Pancreas (tissue), 10 donors: ENCODE measurements at regions not wholly inside any gene's neighbourhood (a gene's known extent, or its start where the extent isn't known, plus 50 kb on each side); places are given as distances from the start of the nearest gene placed in this dataset.
A peak's percentile ranks its signal among the peaks of the same experiment; 100 is the strongest.

Experiments
- ATAC-seq, 4 donors: fragments of 200-7000 bp; cut with Tn5 transposase; one replicate each; pipeline versions ENCODE4 v1.8.0 to v1.9.1; 2020; ENCODE audit warnings: mild to moderate bottlenecking in 4 of 4, moderate library complexity in 4 of 4
- DNase-seq, 6 donors: peaks; one replicate each; pipeline ENCODE4 v3.0.0-alpha.2; 2020
- FAIRE-seq: peaks from 2 replicates; lab custom pipeline; 2012; peaks lifted over from hg19 to GRCh38; lab: Jason Lieb, UNC
- H3K27ac ChIP-seq, 4 donors: fragments of 200-600 bp; sonication (generic); 1 replicate in 3 of 4; 2 replicates in 1 of 4; pipeline versions ENCODE4 v1.5.0 to v1.8.0; 2020
- H3K27me3 ChIP-seq, 4 donors: fragments of 200-600 bp; one replicate each; pipeline ENCODE4 v1.8.0; 2021
- H3K36me3 ChIP-seq, 3 donors: fragments of 200-600 bp; sonication (generic) in 1 of 3; one replicate each; pipeline versions ENCODE4 v1.5.0 to v1.8.0; 2020 to 2021
- H3K4me1 ChIP-seq, 3 donors: fragments of 200-600 bp; one replicate each; pipeline ENCODE4 v1.8.0; 2021
- H3K4me3 ChIP-seq, 4 donors: fragments of 200-600 bp; sonication (generic) in 2 of 4; one replicate each; pipeline versions ENCODE4 v1.5.0 to v1.8.0; 2020 to 2021
- H3K9me3 ChIP-seq, 4 donors: fragments of 200-600 bp; one replicate each; pipeline ENCODE4 v1.8.0; 2021
- WGBS, 2 donors: extraction: QIAGEN DNeasy Blood & Tissue Kit; methylation state at CpG; one replicate each; pipeline ENCODE4 v1.1.7; 2013; 5-methylcytosine and 5-hydroxymethylcytosine counted together
- intact Hi-C, 3 donors: fragments of 100-400 bp; cut with DNase I; formaldehyde crosslinking; loops; one replicate each; pipeline versions ENCODE4 v1.11.1 to v1.14.2; 2022
- TF ChIP-seq, protein P1 (sequence below), 4 donors: fragments of 200-600 bp; sonication (generic) in 3 of 4; IDR thresholded peaks; one replicate each; pipeline versions ENCODE4 v1.5.0 to v1.8.0; 2021; ENCODE audit warnings: antibody characterized with exemption in 4 of 4
- donor health status: healthy with polysubstance abuse.
- donor health status: DM: no; HTN: no; CAD: no; lungs with moderate emphysema.
- donor health status: DM: no; HTN: no; CAD: no.
- donor health status: control.
- donor health status: control.
- donor health status: Bipolar disorder and iron deficiency.
- donor health status: DM: yes; HTN: yes; CAD: no.
- donor health status: DM: no; HTN: no; CAD: no.
- donor health status: DM: no; HTN: no; CAD: no.
- donor health status: DM: yes; HTN: yes; CAD: no.

DNA sequence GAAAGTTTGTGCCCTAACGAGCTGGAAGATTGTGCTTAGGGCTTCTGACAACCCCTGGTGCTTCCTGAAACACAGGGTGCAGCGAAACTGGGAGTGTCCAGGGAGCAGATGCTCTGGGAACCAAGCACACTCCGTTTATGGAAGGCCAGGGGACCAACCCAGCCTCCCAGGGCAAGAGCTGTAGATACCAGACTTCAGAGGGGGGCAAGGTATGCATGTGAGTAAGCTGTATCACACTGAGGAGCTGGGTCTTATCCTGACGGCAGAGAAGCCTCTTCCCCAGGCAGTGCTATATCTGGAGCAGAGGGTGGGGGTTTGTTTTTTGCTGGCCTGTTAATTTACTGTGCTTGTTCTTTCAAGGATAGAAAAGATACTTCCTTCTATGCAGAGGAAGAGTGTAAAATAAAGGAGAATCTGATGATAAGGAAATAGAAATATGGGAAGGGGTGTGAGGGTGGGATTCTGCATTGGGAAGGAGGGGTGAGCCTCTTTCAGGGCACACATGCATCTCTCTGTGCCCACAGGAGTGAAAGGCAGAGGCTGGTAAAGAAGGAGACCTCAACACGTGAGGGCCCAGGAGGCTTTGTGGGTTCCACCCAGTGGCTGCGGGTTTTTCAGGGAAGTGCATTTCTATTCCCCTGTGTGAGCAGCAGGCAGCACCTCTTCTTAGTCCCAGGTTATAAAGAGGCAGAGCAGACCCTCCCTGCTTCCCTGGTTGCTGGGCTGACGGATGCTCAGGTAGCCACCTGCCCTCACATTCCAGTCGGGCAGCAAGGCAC lies 314.1 kb downstream of the TCERG1L start:
- DNase-seq (peak in 1 of 6 donors; percentile 3), ATAC-seq (no peak), FAIRE-seq (no peak)
- H3K4me1 ChIP-seq, result no peaks in the 10 kb centered on the region
- H3K9me3 ChIP-seq, result no peaks in the 10 kb centered on the region
- no peaks in the 10 kb centered on the region for H3K36me3 ChIP-seq
- H3K4me3 ChIP-seq, result no peak overlapping the region
- TF ChIP-seq, protein P1, sequence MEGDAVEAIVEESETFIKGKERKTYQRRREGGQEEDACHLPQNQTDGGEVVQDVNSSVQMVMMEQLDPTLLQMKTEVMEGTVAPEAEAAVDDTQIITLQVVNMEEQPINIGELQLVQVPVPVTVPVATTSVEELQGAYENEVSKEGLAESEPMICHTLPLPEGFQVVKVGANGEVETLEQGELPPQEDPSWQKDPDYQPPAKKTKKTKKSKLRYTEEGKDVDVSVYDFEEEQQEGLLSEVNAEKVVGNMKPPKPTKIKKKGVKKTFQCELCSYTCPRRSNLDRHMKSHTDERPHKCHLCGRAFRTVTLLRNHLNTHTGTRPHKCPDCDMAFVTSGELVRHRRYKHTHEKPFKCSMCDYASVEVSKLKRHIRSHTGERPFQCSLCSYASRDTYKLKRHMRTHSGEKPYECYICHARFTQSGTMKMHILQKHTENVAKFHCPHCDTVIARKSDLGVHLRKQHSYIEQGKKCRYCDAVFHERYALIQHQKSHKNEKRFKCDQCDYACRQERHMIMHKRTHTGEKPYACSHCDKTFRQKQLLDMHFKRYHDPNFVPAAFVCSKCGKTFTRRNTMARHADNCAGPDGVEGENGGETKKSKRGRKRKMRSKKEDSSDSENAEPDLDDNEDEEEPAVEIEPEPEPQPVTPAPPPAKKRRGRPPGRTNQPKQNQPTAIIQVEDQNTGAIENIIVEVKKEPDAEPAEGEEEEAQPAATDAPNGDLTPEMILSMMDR (IDR thresholded peaks at IDR 0.05), result no peak
- H3K27ac ChIP-seq, result no peak overlapping the region
- intact Hi-C loops, result no loop called here
- WGBS, 2 donors, result 42 to 58% methylated on average over 8 of the region's 8 CpGs
- no peaks in the 10 kb centered on the region for H3K27me3 ChIP-seq

DNA sequence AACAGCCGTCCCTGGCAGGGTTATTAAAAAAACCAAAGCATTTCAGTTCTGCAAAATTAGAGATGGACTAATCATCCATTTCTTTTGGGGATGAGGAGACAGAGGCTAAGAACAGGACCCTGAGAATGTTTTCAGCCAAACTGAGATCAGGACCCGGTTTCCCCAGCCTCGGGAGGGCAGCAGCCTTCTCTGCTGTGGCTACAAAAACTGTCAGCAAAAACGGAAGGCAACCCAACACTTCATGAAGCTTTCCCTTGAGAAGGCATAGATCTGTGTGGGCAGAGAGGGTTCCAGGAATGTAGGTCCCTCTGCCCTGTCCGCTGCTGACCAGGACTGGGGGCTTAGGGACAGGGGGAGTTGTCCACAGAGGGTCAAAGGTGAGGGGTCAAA lies 313.5 kb downstream of the TCERG1L start:
- H3K4me1 ChIP-seq, result no peaks in the 10 kb centered on the region
- intact Hi-C loops, result no loop called here
- no peak for FAIRE-seq

DNA sequence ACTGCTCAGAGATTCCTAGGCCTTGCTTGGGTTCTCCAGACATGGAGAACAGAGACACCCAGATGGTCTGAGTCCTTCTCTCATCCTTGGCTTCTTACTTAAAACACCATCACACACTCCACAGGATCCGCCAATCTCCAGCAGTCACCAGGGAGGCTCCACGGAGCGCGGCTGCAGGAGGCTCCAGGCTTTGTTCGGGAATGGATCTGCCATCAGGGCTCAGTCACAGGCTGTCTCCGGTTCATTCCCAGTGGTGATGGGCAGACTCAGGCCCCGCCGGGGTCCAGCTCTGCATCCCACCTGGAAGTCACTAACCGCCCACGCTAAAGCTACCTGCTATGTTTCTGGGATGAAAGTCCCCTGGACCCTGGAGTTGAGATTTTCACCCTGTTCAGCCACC lies 312.9 kb downstream of the TCERG1L start:
- H3K4me1 ChIP-seq, result no peaks in the 10 kb centered on the region
- FAIRE-seq, result no peak
- H3K9me3 ChIP-seq, result no peaks in the 10 kb centered on the region
- H3K27ac ChIP-seq, result no peak overlapping the region
- ATAC-seq, result no peak
- no peaks in the 10 kb centered on the region for H3K27me3 ChIP-seq
- TF ChIP-seq, protein P1 (IDR thresholded peaks at IDR 0.05), result no peak
- intact Hi-C loops, result no loop called here
- H3K36me3 ChIP-seq, result no peaks in the 10 kb centered on the region
- 78 to 90% methylated on average over 10 of the region's 10 CpGs for WGBS, 2 donors
- H3K4me3 ChIP-seq, result no peak overlapping the region
- no peak for DNase-seq

More for the DNA sequence above, 313.5 kb downstream of the TCERG1L start:
- ATAC-seq (no peak), DNase-seq (no peak)
- Histone ChIP-seq H3K27me3 (no peaks in the 10 kb centered on the region), H3K36me3 (no peaks in the 10 kb centered on the region), H3K9me3 (no peaks in the 10 kb centered on the region), H3K27ac (no peak overlapping the region), H3K4me3 (no peak overlapping the region)
- TF ChIP-seq, protein P1 (IDR thresholded peaks at IDR 0.05), result no peak
- 54 to 68% methylated on average over 5 of the region's 5 CpGs for WGBS, 2 donors

DNA sequence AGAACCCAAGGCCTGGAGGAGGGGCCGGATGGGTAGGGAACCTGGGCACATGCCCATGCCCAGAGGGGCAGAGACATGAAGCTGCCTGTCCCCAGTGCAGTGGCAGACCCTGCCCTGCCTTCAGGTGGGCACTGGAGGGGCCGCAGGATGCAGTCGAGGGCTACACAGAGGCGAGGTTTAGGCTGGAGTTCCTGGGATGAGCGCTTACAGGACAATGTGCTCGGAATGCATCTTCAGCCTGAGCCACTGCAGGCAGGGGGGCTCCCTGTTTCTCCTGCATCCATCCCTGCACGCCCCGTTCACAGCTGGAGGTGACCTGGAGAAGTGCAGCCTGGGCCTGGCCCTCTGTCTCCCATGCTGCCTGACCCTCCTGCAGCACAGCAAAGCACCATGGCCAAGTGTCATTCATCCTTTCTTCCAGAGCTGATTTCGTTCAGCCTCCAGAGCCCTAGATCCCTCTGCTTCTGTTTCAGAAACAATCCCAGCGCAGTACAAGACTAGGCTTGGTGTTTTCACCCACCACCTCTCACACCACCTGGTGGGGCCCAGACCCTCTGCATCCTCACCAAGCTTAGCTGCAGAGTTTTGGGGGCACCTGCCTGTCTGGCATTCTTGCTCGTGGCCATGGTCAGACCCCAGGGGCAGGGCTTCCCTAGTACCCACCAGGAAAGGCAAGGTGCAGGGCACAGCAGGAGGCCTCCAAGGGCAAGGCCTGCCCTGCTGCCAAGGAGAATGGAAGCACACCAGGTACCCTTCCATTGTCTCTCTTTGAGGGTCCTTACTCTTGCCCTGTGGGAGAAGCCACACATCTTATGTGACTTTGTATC lies 311.9 kb downstream of the TCERG1L start:
- ATAC-seq, result no peak
- Histone ChIP-seq H3K4me1 (no peaks in the 10 kb centered on the region), H3K36me3 (no peaks in the 10 kb centered on the region), H3K27me3 (peaks cover 0 to 1% (median 0%) of the 10 kb centered on the region in 4 donors), H3K9me3 (no peaks in the 10 kb centered on the region), H3K27ac (no peak overlapping the region), H3K4me3 (no peak overlapping the region)
- TF ChIP-seq, protein P1 (IDR thresholded peaks at IDR 0.05), result no peak
- peak in 1 of 6 donors; percentile 6 for DNase-seq
- FAIRE-seq, result no peak
- 64 to 80% methylated on average over 11 of the region's 11 CpGs for whole genome bisulfite sequencing, 2 donors
- intact Hi-C loops, result no loop called here
